ENCODE measurements at regions not wholly inside any gene's neighbourhood (a gene's known extent, or its start where the extent isn't known, plus 50 kb on each side); places are given as distances from the start of the nearest gene placed in this dataset.

- in situ Hi-C loops (cut with MboI) (no loop called here), intact Hi-C loops (cut with micrococcal nuclease; ENCODE audit: unreplicated experiment) (no loop called here)
- WGBS (ENCODE audit: insufficient coverage, insufficient replicate concordance, low lambda C conversion rate, missing lambda C conversion rate), result 24% methylated on average over 5 of the region's 5 CpGs
- Histone ChIP-seq H3K4me3 (no peak overlapping the region), H3K36me3 (ENCODE audit: control insufficient read depth in 2 of 2, insufficient read depth in 2 of 2, low read length in 1 of 2) (no peaks in the 10 kb centered on the region), H3K9me3 (replicated peaks; ENCODE audit: control insufficient read depth, insufficient read depth, low read length) (no peaks in the 10 kb centered on the region), H3K79me2 (ENCODE audit: control insufficient read depth, insufficient read depth, low read length) (no peaks in the 10 kb centered on the region), H3K27me3 (replicated peaks in 1 of 2; ENCODE audit: control insufficient read depth in 2 of 2, insufficient read depth in 2 of 2, low read length in 1 of 2) (no peaks in the 10 kb centered on the region), H3K4me1 (ENCODE audit: control insufficient read depth, insufficient read depth, low read length) (no peaks in the 10 kb centered on the region), H2AFZ (ENCODE audit: control insufficient read depth, low read depth, low read length) (no peak overlapping the region), H3K4me2 (ENCODE audit: control insufficient read depth, insufficient read depth) (no peak overlapping the region), H3K27ac (ENCODE audit: control insufficient read depth, insufficient read depth) (no peak overlapping the region), H3K9ac (ENCODE audit: control insufficient read depth, insufficient read depth, low read length) (no peak overlapping the region), H4K20me1 (ENCODE audit: control insufficient read depth, insufficient read depth) (no peaks in the 10 kb centered on the region)
- ChIA-PET POLR2A (no interaction called here), CTCF (interaction anchor here (0.6 kb wide), 2 partner anchors 69 to 1372 kb away, joined by 3 read pairs; no protein-coding TSS in a partner anchor), SMC1A (ENCODE audit: uncharacterized antibody, unreplicated experiment) (no interaction called here), RAD21 (ENCODE audit: unreplicated experiment) (no interaction called here)
- DNase-seq (ENCODE audit: low read depth, low spot score), result no peak
- FAIRE-seq, result no peak
- ATAC-seq, result no peak
- BruUV-seq (replicated peaks), result no TSS peak
- no peak for TF ChIP-seq LARP7 (IDR thresholded peaks at IDR 0.05)
- no peak for TF ChIP-seq ZZZ3 (IDR thresholded peaks at IDR 0.05; ENCODE audit: control insufficient read depth, insufficient read length, low read depth)
- no peak for TF ChIP-seq ATF7 (IDR thresholded peaks at IDR 0.05; ENCODE audit: low read depth)
- no peak for TF ChIP-seq NR2F1 (conservative IDR thresholded peaks at IDR 0.05)
- TF ChIP-seq KLF5 (IDR thresholded peaks at IDR 0.05; ENCODE audit: partially characterized antibody), result no peak
- TF ChIP-seq SREBF2 (IDR thresholded peaks at IDR 0.05; ENCODE audit: low read length), result no peak
- TF ChIP-seq MYB (IDR thresholded peaks at IDR 0.05; ENCODE audit: borderline replicate concordance, low read depth, low read length), result no peak
- no peak for TF ChIP-seq CBFB (IDR thresholded peaks at IDR 0.05; ENCODE audit: low read depth)
- TF ChIP-seq NR2C1 (IDR thresholded peaks at IDR 0.05), result no peak
- TF ChIP-seq NFYA (IDR thresholded peaks at IDR 0.05; ENCODE audit: borderline replicate concordance, low read depth, low read length), result no peak
- TF ChIP-seq E2F8 (IDR thresholded peaks at IDR 0.05; ENCODE audit: low read depth, partially characterized antibody), result no peak
- TF ChIP-seq EZH2 (IDR thresholded peaks at IDR 0.05; ENCODE audit: borderline replicate concordance, control insufficient read depth, low read depth, low read length), result no peak
- no peak for TF ChIP-seq CREM (IDR thresholded peaks at IDR 0.05; ENCODE audit: low read depth)
- TF ChIP-seq SPI1 (IDR thresholded peaks at IDR 0.05; ENCODE audit: borderline replicate concordance, insufficient read depth, low read depth, low read length), result no peak
- no peak for TF ChIP-seq STAT1 (conservative IDR thresholded peaks at IDR 0.05)
- TF ChIP-seq, protein P1, sequence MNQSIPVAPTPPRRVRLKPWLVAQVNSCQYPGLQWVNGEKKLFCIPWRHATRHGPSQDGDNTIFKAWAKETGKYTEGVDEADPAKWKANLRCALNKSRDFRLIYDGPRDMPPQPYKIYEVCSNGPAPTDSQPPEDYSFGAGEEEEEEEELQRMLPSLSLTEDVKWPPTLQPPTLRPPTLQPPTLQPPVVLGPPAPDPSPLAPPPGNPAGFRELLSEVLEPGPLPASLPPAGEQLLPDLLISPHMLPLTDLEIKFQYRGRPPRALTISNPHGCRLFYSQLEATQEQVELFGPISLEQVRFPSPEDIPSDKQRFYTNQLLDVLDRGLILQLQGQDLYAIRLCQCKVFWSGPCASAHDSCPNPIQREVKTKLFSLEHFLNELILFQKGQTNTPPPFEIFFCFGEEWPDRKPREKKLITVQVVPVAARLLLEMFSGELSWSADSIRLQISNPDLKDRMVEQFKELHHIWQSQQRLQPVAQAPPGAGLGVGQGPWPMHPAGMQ (IDR thresholded peaks at IDR 0.05; ENCODE audit: borderline replicate concordance), result no peak
- TF ChIP-seq PBX3 (IDR thresholded peaks at IDR 0.05; ENCODE audit: insufficient replicate concordance, low read depth, low read length), result no peak
These were observed 76.4 kb upstream of the FSTL5 start for GRCh38 chr4:162239992-162240769.

Data from GM12878 (cell line).